Hepatocyte (in vitro differentiated cells): ENCODE measurements at regions not wholly inside any gene's neighbourhood (a gene's known extent, or its start where the extent isn't known, plus 50 kb on each side); places are given as distances from the start of the nearest gene placed in this dataset.

Experiments used
- EZH2 ChIP-seq: fragments of 200-600 bp; sonication (generic); IDR thresholded peaks from 2 replicates; pipeline ENCODE4 v1.6.1; 2016; ENCODE audit warnings: antibody characterized with exemption, mild to moderate bottlenecking, borderline replicate concordance
- TF ChIP-seq, protein P1 (sequence below): fragments of 200-600 bp; sonication (generic); IDR thresholded peaks from 2 replicates; pipeline ENCODE4 v1.5.1; 2016; ENCODE audit warnings: antibody characterized with exemption, mild to moderate bottlenecking; ENCODE audit not compliant: poor library complexity

DNA sequence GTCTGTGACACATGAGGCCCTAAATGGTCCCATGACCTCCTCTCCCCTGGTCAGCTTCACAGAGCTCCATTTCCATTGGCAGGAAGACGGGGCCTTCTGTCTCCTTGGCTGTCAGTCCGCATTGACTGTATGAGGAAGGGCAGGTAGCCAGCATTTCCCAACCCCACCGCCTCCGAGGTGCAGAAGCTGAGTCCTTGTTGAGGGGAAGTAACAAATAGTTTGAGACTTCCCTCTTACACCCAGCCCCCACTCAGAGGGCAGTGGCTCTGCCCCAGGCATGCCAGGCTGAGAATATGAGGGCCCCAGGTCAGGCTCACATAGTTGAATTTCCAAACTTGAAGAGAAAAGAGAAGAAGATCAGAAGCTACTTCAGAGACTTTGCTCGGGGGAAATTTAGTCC lies 611.1 kb downstream of the BRD1 start:
- TF ChIP-seq, protein P1, sequence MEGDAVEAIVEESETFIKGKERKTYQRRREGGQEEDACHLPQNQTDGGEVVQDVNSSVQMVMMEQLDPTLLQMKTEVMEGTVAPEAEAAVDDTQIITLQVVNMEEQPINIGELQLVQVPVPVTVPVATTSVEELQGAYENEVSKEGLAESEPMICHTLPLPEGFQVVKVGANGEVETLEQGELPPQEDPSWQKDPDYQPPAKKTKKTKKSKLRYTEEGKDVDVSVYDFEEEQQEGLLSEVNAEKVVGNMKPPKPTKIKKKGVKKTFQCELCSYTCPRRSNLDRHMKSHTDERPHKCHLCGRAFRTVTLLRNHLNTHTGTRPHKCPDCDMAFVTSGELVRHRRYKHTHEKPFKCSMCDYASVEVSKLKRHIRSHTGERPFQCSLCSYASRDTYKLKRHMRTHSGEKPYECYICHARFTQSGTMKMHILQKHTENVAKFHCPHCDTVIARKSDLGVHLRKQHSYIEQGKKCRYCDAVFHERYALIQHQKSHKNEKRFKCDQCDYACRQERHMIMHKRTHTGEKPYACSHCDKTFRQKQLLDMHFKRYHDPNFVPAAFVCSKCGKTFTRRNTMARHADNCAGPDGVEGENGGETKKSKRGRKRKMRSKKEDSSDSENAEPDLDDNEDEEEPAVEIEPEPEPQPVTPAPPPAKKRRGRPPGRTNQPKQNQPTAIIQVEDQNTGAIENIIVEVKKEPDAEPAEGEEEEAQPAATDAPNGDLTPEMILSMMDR = no peak
- no peak for TF ChIP-seq EZH2
